ENCODE measurements at regions not wholly inside any gene's neighbourhood (a gene's known extent, or its start where the extent isn't known, plus 50 kb on each side); places are given as distances from the start of the nearest gene placed in this dataset.
"Not testable (repeated sequence)": the region's sequence is repeated elsewhere in the genome, so short reads cannot be mapped to it uniquely, and the experiment has no call there.

- DNase-seq (ENCODE audit: low read depth in 3 of 3, low spot score in 2 of 3), result no peak
Measured at GRCh38 chr13:37475966-37476365, 122.6 kb downstream of the POSTN start.

DNA sequence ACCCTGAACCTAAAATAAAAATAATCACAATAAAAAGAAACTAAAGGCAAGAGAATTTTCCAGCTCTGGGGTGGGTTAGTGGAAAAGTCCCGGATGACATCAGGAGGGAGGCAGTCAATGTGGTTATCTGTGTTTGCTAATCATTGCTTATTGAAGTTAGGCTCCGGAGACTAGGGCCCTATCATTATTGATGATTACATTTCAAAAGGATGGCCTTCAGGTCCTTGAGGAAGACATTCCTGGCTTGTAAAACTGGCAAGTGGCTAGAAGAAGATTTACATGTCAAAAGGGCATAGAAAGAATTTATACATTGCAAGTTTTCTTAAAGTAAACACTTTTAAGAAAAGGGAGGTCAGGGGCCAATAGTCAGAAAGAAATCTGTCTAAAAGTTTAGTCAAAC lies 123.4 kb downstream of the POSTN start:
- no peak for DNase-seq (ENCODE audit: low read depth in 3 of 3, low spot score in 2 of 3)

DNA sequence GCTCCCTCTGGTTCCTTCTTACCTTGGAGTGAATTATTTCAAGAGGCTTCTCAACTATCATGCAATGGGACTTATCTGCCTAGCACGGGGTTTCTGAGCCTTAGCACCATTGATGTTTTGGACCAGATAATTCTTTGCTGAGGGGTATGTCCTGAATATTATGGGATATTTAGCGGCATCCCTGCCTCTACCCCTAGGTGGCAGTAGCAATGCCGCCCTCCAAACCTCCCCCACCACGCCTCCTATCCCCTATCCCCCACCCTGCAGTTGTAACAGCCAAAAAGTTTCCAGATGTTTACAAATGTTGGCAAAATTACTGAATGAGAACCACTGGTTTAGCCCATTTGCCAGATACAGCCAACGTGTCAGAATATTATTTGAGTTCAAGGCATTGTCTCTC lies 125.5 kb downstream of the POSTN start:
- no peak for DNase-seq (ENCODE audit: low read depth in 3 of 3, low spot score in 2 of 3)

- DNase-seq (ENCODE audit: low read depth in 3 of 3, low spot score in 2 of 3), result not testable (repeated sequence)
Measured at GRCh38 chr13:37472266-37472665, 126.3 kb downstream of the POSTN start.

GRCh38 chr13:37460166-37460565 lies 138.4 kb downstream of the POSTN start:
- no peak for DNase-seq (ENCODE audit: low read depth in 3 of 3, low spot score in 2 of 3)

DNA sequence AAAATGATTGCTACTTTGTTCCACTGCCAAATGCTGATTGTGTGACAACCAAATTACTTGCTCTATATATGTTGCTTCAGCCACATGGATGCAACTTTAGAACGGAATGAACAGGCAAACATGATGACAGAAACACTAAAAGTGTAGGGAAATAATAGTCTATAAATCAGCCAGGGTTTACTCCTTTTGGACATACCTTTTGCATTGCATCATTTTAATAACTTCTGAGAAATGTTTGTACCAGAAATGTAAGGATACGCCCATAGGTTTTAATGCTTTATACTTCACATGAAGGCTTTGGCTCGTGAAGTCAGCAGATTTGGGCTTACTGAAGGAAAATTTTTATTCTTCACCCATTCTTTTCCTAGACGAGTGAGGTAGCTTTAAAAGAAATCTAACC lies 141.0 kb downstream of the POSTN start:
- DNase-seq (ENCODE audit: low read depth in 3 of 3, low spot score in 2 of 3), result no peak

DNA sequence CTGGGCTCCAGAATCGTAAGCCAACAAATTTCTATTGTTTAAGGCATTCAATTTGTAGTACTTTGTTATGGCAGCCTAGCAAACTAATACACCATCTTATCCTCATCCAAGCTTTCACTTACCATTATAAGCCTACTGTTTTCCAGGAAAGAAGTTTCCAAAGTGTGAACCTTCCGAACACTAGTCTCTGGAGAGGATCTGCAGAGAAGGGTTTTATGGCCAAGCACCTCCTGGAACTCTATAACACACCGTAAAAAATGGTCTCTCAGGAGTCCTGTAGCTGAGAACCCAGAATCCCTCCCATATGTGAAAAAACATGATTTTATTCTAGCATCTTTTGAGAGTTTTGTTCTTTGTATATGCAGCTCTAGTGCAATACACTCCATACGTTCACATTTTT lies 142.1 kb downstream of the POSTN start:
- no peak for DNase-seq (ENCODE audit: low read depth in 3 of 3, low spot score in 2 of 3)

DNA sequence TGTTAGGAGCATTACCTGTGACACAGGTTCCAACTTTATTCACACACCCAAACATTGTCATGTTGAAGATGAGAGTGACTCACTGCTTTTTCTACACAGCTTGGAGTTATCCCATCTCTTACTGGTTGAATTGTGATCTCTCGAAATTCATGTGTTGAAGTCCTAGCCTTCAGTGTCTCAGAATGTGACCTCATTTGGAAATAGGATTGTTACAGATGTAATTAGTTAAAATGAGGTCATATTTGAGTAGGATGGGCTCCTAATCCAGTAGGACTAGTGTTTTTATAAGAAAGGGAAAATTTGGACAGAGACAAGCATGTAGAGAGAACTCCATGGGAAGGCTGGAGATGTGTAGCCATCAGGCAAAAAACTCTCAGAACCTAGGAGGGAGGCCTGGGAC lies 142.5 kb downstream of the POSTN start:
- no peak for DNase-seq (ENCODE audit: low read depth in 3 of 3, low spot score in 2 of 3)

DNA sequence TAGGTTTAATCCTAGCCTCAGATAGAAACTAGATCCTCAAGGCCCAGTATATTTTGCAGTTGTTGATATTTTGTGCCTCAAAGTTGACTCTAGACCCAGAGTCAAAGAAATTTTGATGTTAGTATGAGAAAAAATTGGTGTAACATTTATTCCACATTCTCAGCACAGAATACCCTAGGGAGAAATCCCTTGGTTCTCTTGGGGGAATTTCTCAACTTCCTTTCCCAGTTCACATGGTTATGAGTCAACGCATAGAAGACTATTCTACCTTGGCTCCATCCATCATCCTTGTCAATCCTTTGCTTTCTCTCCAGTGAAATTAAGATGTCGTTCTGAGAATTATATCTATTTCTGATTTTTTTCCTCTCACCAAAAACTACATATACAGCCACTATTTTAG lies 145.3 kb downstream of the POSTN start:
- no peak for DNase-seq (ENCODE audit: low read depth in 3 of 3, low spot score in 2 of 3)

GRCh38 chr13:37450276-37450675 lies 148.3 kb downstream of the POSTN start:
- DNase-seq (ENCODE audit: low read depth in 3 of 3, low spot score in 2 of 3), result no peak

GRCh38 chr13:37448153-37448552 lies 150.4 kb downstream of the POSTN start:
- no peak for DNase-seq (ENCODE audit: low read depth in 3 of 3, low spot score in 2 of 3)

DNA sequence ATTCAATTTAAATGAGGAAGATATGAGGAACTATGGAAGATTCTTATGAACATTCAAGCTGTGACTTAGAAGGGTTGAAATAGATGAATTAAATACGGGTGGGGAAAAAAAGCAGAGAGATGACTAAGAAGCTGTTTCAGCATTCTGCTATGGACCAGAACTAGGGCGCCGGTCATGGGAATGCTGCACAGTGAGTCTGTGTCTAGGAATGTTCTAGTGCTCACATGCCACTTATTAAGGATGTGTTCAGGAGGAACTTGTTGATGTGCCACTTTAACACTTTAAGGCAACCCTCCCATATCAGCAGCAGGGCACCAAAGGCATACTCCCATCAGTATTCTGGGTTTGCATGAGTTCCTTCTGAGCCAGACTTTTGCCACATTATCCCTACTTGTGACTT lies 152.1 kb downstream of the POSTN start:
- DNase-seq (ENCODE audit: low read depth in 3 of 3, low spot score in 2 of 3), result no peak

DNA sequence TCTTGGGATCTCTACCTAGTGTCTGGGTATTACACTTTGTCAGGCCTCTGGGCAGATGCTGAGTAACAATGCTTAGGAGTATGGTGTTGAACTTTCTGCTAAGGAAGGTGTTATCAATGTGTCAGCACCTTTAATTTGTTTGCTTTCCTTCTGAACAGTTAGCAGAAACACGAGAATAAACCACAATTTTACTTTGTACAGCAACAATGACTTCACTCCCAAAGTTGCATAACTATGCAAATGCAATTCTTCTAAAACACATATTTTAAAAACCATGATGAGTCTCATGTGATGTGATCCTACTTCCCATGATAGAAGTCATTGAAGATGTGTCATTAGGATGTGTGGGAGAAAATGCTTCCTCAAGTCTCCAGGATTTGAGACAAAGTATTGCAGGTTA lies 155.0 kb downstream of the POSTN start:
- no peak for DNase-seq (ENCODE audit: low read depth in 3 of 3, low spot score in 2 of 3)

DNA sequence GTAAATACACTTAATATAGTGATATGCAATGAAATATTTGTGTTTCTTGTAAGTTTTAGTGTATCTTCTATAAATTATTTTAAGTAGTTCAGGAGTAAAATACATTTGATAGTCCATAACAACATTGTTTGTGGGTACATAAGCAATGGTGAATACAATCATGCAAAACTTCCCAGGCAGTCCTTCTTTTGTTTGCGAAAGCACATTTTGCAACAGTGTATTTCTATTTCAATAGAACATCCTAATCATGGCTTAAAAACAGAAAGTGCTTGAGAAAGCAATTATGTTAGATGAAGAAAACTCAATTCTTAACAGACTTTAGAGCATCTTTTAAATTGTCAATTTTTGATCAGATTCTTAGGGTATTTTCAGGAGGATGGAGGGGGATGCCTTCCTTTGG lies 155.6 kb downstream of the POSTN start:
- no peak for DNase-seq (ENCODE audit: low read depth in 3 of 3, low spot score in 2 of 3)

- DNase-seq (ENCODE audit: low read depth in 3 of 3, low spot score in 2 of 3), result no peak
Measured at GRCh38 chr13:37435881-37436280, 162.7 kb downstream of the POSTN start.

- DNase-seq (ENCODE audit: low read depth in 3 of 3, low spot score in 2 of 3), result no peak
Measured at GRCh38 chr13:37433086-37433485, 165.5 kb downstream of the POSTN start.

DNA sequence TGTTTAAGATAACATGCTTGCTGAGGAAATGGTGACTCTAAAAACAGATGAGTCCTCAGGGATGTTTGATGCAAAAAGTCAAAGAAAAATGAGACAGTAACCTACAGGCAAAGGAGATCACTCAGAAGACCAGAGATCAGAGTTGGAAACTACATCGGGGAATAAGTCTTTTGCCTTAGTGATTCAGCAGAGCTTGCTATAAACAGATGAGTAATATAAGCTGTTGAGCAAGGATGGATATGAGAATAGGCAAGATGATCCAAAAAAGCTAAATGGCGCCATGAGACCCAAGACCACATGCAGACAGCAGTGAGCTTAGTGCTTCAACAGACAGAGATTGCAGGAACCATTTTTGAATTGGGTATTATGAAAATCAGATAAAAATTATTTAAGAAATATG lies 168.6 kb downstream of the POSTN start:
- no peak for DNase-seq (ENCODE audit: low read depth in 3 of 3, low spot score in 2 of 3)

DNA sequence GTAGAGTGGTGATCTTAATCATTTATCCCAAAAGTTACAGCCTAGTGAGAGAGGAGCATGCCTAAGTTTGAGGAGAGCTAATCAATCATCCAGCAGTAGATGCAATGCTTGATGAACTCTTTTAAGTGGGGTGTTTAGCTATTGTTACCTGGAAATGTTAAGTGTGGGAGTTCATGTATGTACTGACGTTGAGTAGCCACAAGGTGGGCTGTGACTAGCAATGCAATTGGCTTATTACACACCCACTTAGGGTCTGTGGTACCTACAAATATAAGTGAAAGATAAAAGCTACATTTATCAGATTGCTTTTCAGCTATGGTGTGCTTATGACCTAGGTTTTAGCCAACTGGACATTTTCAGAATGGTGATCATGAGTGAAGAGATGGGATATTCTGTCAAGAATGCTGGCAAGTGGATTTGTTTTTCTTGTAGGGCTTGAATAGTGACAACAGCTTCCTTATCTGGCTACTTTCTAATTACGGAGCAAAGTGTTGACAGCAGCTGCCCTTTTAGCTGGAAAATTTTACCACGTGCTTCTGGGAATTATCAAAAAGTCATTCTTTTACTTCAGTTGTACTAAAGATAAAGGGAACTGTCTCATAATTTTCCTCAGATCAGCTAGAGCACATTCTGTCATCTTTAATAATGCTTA lies 170.6 kb downstream of the POSTN start:
- DNase-seq (ENCODE audit: low read depth in 3 of 3, low spot score in 2 of 3), result no peak

DNA sequence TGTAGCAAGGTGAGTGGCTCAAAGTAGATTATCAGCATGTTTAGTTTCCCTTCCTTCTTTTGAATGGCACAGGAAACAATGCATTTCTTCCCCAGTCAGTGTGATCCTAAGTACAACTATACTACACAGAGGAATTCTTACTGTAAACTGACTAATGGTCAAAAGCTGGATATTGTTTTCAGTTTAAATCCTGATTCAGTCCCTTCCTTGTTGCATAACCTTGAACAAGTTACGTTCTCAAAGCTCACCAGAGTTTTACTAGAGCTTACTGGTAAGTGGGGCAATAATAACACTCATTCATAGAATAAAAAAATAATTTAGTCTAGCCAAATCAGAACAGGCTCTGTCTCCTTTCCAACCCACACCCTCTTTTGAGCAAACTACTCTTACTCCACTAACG lies 180.1 kb downstream of the POSTN start:
- DNase-seq (ENCODE audit: low read depth in 3 of 3, low spot score in 2 of 3), result no peak

DNA sequence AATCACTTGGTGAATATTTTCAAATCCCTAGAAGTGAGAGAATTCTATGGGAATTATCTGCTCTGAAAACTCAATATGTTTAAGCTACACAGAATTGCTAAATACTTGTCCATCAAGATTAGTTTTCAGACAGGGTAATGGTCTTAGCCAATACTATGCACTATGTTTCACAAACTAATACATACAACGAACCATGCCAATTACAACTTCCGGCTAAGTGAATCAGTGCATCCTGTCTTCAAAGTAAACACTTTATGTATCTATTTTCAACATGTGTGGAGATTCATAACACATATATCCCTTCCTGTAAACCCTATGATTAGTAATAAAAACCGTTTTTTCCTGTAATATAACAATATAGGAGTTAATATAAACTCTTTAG lies 181.5 kb downstream of the POSTN start:
- DNase-seq (ENCODE audit: low read depth in 3 of 3, low spot score in 2 of 3), result no peak

DNA sequence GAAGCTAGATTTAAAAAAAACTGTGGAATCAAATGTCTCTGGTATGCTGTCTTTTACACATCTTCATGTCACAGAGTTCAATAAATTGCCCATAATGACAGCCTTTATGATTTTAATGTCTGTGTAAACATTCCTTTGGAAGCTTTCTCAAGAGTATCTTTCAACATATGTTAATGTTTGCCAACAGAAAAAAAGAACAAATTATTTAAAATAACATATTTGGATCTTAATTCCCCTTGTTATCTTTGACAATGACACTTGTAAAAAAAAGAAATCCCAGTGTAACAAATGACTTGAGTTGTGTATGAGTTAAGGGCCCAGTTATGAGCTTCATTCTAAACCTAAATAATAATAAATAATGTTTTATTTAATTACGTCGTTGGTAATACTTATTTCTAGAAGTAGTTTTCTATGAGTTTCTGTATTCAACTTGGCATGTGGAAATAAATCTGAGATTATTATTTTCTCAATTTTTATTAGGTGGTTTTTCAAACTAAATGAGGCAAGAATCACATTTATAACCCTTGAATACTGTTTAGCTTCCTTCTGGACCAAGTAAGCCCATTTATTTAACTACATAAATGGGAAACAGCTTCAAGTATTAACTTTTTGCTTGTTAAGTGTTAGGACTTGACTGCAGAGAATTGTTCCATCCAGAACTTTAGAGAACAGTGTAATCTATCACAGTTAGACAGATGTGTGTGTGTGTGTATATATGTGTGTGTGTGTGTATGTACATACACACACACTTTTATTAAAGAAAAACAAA lies 182.1 kb downstream of the POSTN start:
- no peak for DNase-seq (ENCODE audit: low read depth in 3 of 3, low spot score in 2 of 3)

DNA sequence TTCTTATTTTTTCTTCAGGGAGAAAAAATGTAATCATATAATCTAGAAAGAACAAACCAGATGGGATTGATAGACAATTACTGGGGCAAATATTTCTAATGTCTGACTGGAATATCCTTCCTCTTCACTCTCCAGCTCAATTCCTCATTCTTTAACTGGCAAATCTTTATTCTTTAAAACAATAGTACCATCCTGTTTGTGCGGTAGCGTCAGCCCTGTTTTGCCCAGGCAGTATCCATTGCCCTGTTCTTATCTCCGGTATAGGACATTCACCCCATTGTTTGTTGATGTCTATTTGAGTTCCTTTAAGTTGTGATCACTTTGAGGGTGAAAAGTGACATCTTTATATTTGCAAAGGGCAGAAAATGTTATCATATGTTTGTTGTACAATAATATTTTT lies 185.4 kb downstream of the POSTN start:
- no peak for DNase-seq (ENCODE audit: low read depth in 3 of 3, low spot score in 2 of 3)

Data from right renal cortex interstitium (tissue), 3 donors.